HAP-1 (cell line): ENCODE measurements at regions not wholly inside any gene's neighbourhood (a gene's known extent, or its start where the extent isn't known, plus 50 kb on each side); places are given as distances from the start of the nearest gene placed in this dataset.

Source experiments
- DNase-seq, 2 experiments: peaks; one replicate each; pipeline ENCODE4 v3.0.0-alpha.2; 2016 to 2020; ENCODE audit warnings: low spot score in 2 of 2
- H3K27me3 ChIP-seq: fragments of 250-450 bp; sonication (Bioruptor Pico); 2 replicates; pipeline ENCODE4 v1.5.1; 2020; ENCODE audit warnings: low read depth, mild to moderate bottlenecking, moderate library complexity
- H3K36me3 ChIP-seq: fragments of 250-450 bp; sonication (Bioruptor Pico); replicated peaks from 2 replicates; pipeline ENCODE4 v1.5.1; 2020; ENCODE audit warnings: mild to moderate bottlenecking
- H3K4me1 ChIP-seq: fragments of 250-450 bp; sonication (Bioruptor Pico); 2 replicates; pipeline ENCODE4 v1.5.1; 2020; ENCODE audit warnings: mild to moderate bottlenecking
- H3K4me3 ChIP-seq: fragments of 250-450 bp; sonication (Bioruptor Pico); 2 replicates; pipeline ENCODE4 v1.5.1; 2020; ENCODE audit warnings: mild to moderate bottlenecking, moderate library complexity
- H3K9me3 ChIP-seq: fragments of 250-450 bp; sonication (Bioruptor Pico); 2 replicates; pipeline ENCODE4 v1.5.1; 2020; ENCODE audit warnings: mild to moderate bottlenecking, moderate library complexity
- in situ Hi-C: fragments of 300-500 bp; cut with MboI; formaldehyde crosslinking; loops from 3 replicates; pipeline ENCODE4 v1.14.3; 2020; ENCODE audit warnings: low sequenced_read_pairs, inconsistent platforms, mixed read lengths

GRCh38 chr14:40855343-40855742 lies 751.3 kb upstream of the LRFN5 start:
- no peaks in the 10 kb centered on the region for H3K4me1 ChIP-seq
- no peaks in the 10 kb centered on the region for H3K9me3 ChIP-seq
- no peak overlapping the region for H3K4me3 ChIP-seq
- H3K36me3 ChIP-seq: no peaks in the 10 kb centered on the region
- in situ Hi-C loops: no loop called here
- DNase-seq: no peak
- no peaks in the 10 kb centered on the region for H3K27me3 ChIP-seq

GRCh38 chr14:40850191-40850590 lies 756.5 kb upstream of the LRFN5 start:
- DNase-seq: no peak
- no peak overlapping the region for H3K4me3 ChIP-seq
- H3K9me3 ChIP-seq: no peaks in the 10 kb centered on the region
- H3K27me3 ChIP-seq: no peaks in the 10 kb centered on the region
- no peaks in the 10 kb centered on the region for H3K4me1 ChIP-seq
- in situ Hi-C loops: no loop called here
- no peaks in the 10 kb centered on the region for H3K36me3 ChIP-seq

DNA sequence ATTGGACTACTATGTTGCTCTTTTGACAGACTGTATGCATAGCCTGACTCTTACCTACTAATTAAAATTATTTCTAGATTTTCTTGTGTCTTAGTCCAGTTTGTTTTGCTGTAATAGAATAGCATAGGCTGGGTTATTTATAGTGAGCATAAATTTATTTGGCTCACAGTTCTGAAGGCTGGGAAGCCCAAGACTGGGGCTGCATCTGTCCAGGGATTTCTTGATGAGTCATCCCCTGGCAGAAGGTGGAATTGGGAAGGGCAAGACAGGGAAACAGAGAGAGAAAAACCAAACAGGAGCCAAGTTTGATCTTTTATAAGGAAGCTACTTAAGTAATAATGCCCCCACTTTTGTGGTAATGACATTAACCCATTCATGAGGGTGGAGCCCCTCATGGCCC lies 759.2 kb upstream of the LRFN5 start:
- DNase-seq: no peak

DNA sequence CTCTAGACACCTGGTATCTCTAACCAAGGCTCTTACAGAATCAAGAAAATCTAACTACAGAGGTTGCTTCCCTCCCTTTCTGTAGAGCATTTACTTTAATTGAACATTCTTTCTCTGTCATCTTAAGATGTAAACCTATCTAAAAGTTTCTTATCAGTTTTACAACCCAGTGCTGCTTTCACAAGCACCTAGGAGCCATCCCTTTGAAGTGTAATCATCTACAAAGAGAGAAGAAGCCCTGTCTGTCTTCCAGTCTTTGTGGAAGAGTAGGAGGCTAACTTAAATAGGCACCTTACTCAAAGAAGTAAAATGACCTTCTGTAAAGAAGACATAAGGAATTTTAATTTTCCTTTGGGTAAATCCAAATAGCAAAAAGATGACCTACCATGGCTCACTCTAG lies 763.9 kb upstream of the LRFN5 start:
- Histone ChIP-seq H3K4me3 (no peak overlapping the region), H3K27me3 (no peaks in the 10 kb centered on the region), H3K36me3 (no peaks in the 10 kb centered on the region), H3K4me1 (no peaks in the 10 kb centered on the region), H3K9me3 (no peaks in the 10 kb centered on the region)
- in situ Hi-C loops: no loop called here
- no peak for DNase-seq

More for the DNA sequence above, 759.2 kb upstream of the LRFN5 start:
- H3K4me3 ChIP-seq: no peak overlapping the region
- in situ Hi-C loops: no loop called here
- H3K36me3 ChIP-seq: no peaks in the 10 kb centered on the region
- H3K9me3 ChIP-seq: no peaks in the 10 kb centered on the region
- no peaks in the 10 kb centered on the region for H3K4me1 ChIP-seq
- no peaks in the 10 kb centered on the region for H3K27me3 ChIP-seq

- no peak for DNase-seq
- in situ Hi-C loops: no loop called here
- Histone ChIP-seq H3K4me1 (no peaks in the 10 kb centered on the region), H3K27me3 (no peaks in the 10 kb centered on the region), H3K4me3 (no peak overlapping the region), H3K9me3 (no peaks in the 10 kb centered on the region), H3K36me3 (no peaks in the 10 kb centered on the region)
Measured at GRCh38 chr14:40841886-40842285, 764.8 kb upstream of the LRFN5 start.

- Histone ChIP-seq H3K4me1 (no peaks in the 10 kb centered on the region), H3K4me3 (no peak overlapping the region), H3K36me3 (no peaks in the 10 kb centered on the region), H3K27me3 (no peaks in the 10 kb centered on the region), H3K9me3 (no peaks in the 10 kb centered on the region)
- no peak for DNase-seq
- in situ Hi-C loops: no loop called here
Measured at GRCh38 chr14:40838601-40839000, 768.1 kb upstream of the LRFN5 start.

DNA sequence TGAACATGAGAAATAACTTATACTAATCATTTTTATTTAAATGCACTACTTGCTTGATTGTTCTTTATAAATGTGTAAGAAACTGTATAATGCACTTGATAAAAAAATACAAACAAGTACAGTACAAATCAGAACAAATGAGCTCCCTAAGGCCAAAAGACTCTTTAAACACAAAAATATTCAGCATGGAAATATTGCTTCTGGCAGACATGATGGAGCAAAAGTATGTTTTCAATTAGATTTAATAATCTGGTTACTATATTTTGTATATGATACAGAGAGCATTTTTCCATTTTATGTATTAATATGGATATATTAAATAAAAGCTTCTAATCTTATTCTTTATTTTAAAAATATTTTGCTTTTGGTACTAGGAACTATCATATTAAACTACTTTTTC lies 800.2 kb upstream of the LRFN5 start:
- H3K4me1 ChIP-seq: no peaks in the 10 kb centered on the region
- H3K27me3 ChIP-seq: no peaks in the 10 kb centered on the region
- in situ Hi-C loops: no loop called here
- H3K36me3 ChIP-seq: no peaks in the 10 kb centered on the region
- no peaks in the 10 kb centered on the region for H3K9me3 ChIP-seq
- no peak overlapping the region for H3K4me3 ChIP-seq
- no peak for DNase-seq

- no peak overlapping the region for H3K4me3 ChIP-seq
- no peak for DNase-seq
- no peaks in the 10 kb centered on the region for H3K27me3 ChIP-seq
- in situ Hi-C loops: no loop called here
- no peaks in the 10 kb centered on the region for H3K36me3 ChIP-seq
- no peaks in the 10 kb centered on the region for H3K9me3 ChIP-seq
- H3K4me1 ChIP-seq: peaks cover 3% of the 10 kb centered on the region; the same call in 1 of the 2 replicates
Measured at GRCh38 chr14:40796168-40796567, 810.5 kb upstream of the LRFN5 start.

DNA sequence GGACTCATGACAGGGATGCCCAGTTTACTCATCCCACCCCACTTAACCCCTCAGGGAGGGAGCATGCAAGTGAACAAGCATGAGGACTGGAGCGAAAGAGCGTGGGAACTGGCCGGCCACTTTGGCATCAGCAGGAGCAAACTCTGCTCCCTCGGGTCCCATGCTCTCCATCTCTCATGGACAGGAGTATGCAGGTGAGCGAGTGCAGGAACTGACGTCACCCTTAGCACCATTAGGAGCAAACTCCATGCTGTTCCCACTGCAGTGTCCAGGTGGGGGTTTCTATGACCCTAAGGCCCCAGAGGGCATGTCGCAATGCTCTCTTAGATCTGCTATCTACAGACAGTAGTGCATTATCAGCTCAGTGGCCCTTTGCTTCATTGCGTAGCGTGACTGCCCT lies 821.8 kb upstream of the LRFN5 start:
- Histone ChIP-seq H3K27me3 (no peaks in the 10 kb centered on the region), H3K9me3 (no peaks in the 10 kb centered on the region), H3K36me3 (no peaks in the 10 kb centered on the region), H3K4me1 (no peaks in the 10 kb centered on the region), H3K4me3 (no peak overlapping the region)
- DNase-seq: no peak
- in situ Hi-C loops: no loop called here

DNA sequence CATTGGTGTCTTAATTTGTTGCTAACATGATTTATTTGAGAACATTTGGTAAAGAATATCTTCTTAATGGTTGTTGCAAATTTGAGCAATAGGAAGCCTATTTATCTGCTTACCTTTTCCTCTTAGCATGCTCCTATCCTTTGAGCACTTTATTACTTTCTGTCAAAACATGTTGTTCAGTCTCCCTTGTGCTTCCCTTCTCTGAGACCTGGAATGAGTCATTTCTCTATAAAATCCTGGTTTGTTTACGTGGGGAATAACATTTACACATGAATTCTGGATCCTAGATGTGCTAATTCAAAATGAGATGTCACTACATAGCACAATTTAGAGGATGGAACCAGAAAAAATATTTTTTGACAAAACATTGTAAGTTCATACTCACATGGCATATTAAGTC lies 844.0 kb upstream of the LRFN5 start:
- DNase-seq: peak in 1 of 2 experiments; percentile 8
- no peaks in the 10 kb centered on the region for H3K36me3 ChIP-seq
- H3K9me3 ChIP-seq: no peaks in the 10 kb centered on the region
- in situ Hi-C loops: no loop called here
- H3K4me1 ChIP-seq: peaks cover 8% of the 10 kb centered on the region
- H3K4me3 ChIP-seq: no peak overlapping the region
- no peaks in the 10 kb centered on the region for H3K27me3 ChIP-seq

DNA sequence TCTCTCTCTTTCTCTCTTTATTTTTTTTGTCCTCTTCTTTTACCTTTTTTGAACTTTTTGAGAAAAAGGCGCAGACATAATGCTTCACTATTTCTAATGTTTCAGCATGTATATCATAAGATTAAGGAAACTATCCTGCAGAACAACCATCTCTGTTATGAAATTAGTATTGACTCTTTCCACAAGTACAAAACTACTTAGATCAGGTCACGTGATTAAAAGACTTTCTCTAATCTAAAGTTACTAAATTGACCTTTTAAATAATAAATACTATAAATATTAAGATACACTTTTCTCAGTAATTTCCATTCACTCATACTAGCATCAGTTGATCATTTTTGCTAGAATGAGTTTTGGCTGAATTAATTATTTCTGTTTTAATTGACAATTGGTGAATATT lies 844.5 kb upstream of the LRFN5 start:
- H3K9me3 ChIP-seq: no peaks in the 10 kb centered on the region

DNA sequence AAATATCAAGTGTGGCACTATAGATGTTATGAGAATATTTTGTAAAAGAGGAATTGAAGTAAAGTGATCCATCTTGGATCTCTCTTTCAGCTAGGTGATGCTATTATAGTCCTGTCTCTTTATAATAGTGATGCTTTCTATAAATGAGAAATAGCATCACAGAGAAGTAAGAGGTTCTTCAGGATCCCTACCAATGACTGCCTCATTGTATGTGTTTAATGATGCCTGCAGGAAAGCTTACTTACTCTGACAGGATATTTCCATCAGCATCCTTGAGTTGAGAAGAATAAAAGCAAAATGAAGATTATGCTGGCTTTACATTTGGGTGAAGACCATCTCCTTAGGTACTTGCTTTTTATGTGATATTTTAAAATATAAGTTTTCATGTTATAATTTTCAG lies 846.0 kb upstream of the LRFN5 start:
- Histone ChIP-seq H3K4me3 (no peak overlapping the region), H3K9me3 (no peaks in the 10 kb centered on the region), H3K4me1 (peaks cover 8% of the 10 kb centered on the region), H3K27me3 (no peaks in the 10 kb centered on the region), H3K36me3 (no peaks in the 10 kb centered on the region)
- DNase-seq: no peak
- in situ Hi-C loops: no loop called here

More for the DNA sequence above, 844.5 kb upstream of the LRFN5 start:
- Histone ChIP-seq H3K4me1 (peaks cover 8% of the 10 kb centered on the region), H3K4me3 (no peak overlapping the region), H3K27me3 (no peaks in the 10 kb centered on the region), H3K36me3 (no peaks in the 10 kb centered on the region)
- in situ Hi-C loops: no loop called here
- no peak for DNase-seq

- no peak overlapping the region for H3K4me3 ChIP-seq
- no peaks in the 10 kb centered on the region; the same call in 1 of the 2 replicates for H3K9me3 ChIP-seq
- no peak for DNase-seq
- in situ Hi-C loops: no loop called here
- no peaks in the 10 kb centered on the region for H3K27me3 ChIP-seq
- H3K36me3 ChIP-seq: no peaks in the 10 kb centered on the region
- H3K4me1 ChIP-seq: peaks cover 8% of the 10 kb centered on the region
Measured at GRCh38 chr14:40758076-40758475, 848.6 kb upstream of the LRFN5 start.

DNA sequence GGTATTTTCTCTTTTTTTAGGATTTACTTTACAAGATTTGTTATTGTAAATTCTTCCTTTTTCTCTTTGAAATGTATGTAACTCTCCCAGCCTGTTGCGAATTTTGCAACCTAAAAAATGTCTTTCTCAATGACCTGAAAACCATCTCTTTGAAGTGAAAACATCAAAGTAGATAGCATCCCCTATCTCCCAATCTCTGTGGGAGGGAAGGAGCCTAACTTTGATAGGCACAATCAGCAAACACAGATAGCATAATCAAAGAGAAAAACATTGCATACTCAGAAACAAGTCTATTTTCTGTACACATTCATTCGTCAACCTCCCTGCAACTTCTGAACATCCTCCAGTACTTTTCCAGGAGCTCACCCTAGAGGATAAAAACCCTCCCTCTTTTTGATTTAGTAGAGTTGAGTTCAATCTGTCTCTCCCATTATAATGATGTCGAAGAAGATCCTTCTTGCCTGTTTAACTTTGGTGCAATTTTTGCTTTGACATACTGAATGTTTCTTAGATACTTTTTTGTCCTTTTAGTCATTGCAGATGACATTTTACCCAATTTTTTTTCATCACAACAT lies 849.2 kb upstream of the LRFN5 start:
- DNase-seq: no peak
- no peaks in the 10 kb centered on the region; the same call in 1 of the 2 replicates for H3K9me3 ChIP-seq
- H3K4me1 ChIP-seq: peaks cover 8% of the 10 kb centered on the region
- in situ Hi-C loops: no loop called here
- H3K27me3 ChIP-seq: no peaks in the 10 kb centered on the region
- H3K4me3 ChIP-seq: no peak overlapping the region
- H3K36me3 ChIP-seq: no peaks in the 10 kb centered on the region

DNA sequence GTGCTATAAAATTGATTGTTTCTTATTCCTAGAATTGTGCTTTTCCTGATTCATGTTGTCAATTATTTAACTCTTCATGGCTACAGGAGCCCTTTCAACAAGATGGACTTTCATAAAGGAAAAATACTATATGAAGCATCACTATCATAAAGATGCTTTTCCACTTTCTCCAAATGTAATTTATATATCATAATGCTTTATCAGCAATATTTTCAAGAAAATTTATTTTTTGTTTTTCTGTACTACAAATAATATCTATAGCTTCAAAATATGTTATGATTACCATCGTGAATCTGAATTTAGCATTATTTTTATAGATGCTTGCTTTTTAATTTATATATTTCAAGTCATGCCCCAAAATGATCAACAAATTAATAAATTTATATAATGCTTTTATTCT lies 873.5 kb upstream of the LRFN5 start:
- no peak for DNase-seq
- Histone ChIP-seq H3K27me3 (no peaks in the 10 kb centered on the region), H3K4me3 (no peak overlapping the region), H3K36me3 (no peaks in the 10 kb centered on the region), H3K4me1 (peaks cover 5% of the 10 kb centered on the region; the same call in 1 of the 2 replicates), H3K9me3 (no peaks in the 10 kb centered on the region; the same call in none of the 2 replicates)
- in situ Hi-C loops: no loop called here
